ENCODE measurements at regions not wholly inside any gene's neighbourhood (a gene's known extent, or its start where the extent isn't known, plus 50 kb on each side); places are given as distances from the start of the nearest gene placed in this dataset.

DNA sequence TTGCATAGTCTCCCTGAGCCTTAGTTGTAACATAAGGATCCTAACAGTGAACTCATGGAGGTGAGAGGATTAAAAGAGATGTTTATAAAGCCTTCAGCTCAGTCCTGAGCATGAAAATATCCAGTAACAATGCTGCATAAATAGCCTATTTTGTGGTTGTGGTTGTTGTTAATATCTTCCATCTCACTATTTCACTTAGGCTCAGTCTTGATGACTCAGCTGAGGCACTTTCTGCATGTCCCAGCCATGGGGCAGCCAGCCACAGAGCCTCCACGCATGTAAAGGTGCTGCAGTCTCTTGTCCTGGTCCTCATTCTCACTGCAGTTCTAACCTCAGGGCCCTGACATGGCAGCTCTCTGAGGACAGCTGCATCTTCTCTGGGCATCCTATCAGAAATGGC, 218.8 kb upstream of the PKDCC start:
- TF ChIP-seq, protein P1, sequence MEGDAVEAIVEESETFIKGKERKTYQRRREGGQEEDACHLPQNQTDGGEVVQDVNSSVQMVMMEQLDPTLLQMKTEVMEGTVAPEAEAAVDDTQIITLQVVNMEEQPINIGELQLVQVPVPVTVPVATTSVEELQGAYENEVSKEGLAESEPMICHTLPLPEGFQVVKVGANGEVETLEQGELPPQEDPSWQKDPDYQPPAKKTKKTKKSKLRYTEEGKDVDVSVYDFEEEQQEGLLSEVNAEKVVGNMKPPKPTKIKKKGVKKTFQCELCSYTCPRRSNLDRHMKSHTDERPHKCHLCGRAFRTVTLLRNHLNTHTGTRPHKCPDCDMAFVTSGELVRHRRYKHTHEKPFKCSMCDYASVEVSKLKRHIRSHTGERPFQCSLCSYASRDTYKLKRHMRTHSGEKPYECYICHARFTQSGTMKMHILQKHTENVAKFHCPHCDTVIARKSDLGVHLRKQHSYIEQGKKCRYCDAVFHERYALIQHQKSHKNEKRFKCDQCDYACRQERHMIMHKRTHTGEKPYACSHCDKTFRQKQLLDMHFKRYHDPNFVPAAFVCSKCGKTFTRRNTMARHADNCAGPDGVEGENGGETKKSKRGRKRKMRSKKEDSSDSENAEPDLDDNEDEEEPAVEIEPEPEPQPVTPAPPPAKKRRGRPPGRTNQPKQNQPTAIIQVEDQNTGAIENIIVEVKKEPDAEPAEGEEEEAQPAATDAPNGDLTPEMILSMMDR (conservative IDR thresholded peaks at IDR 0.05), result no peak
- TF ChIP-seq ZFX (IDR thresholded peaks at IDR 0.05), result no peak
